ENCODE measurements at regions not wholly inside any gene's neighbourhood (a gene's known extent, or its start where the extent isn't known, plus 50 kb on each side); places are given as distances from the start of the nearest gene placed in this dataset.

- DNase-seq, result no peak
- H3K36me3 ChIP-seq, result no peaks in the 10 kb centered on the region
- no peaks in the 10 kb centered on the region for H3K4me1 ChIP-seq
- no peak overlapping the region for H3K4me3 ChIP-seq
- no peak overlapping the region for H3K27ac ChIP-seq (replicated peaks)
- no peak for TF ChIP-seq CTCF (IDR thresholded peaks at IDR 0.05; ENCODE audit: borderline replicate concordance)
- intact Hi-C loops (cut with micrococcal nuclease), result no loop called here
- peaks cover 17% of the 10 kb centered on the region for H3K27me3 ChIP-seq (ENCODE audit: low read depth)
- no peaks in the 10 kb centered on the region for H3K9me3 ChIP-seq (replicated peaks)
Measured at GRCh38 chr15:61410662-61411061, 181.6 kb upstream of the RORA start.

- Histone ChIP-seq H3K9me3 (replicated peaks) (no peaks in the 10 kb centered on the region), H3K27ac (replicated peaks) (no peak overlapping the region), H3K4me3 (no peak overlapping the region), H3K27me3 (ENCODE audit: low read depth) (peaks cover 17% of the 10 kb centered on the region), H3K4me1 (no peaks in the 10 kb centered on the region), H3K36me3 (no peaks in the 10 kb centered on the region)
- DNase-seq, result no peak
- intact Hi-C loops (cut with micrococcal nuclease), result no loop called here
- TF ChIP-seq CTCF (IDR thresholded peaks at IDR 0.05; ENCODE audit: borderline replicate concordance), result no peak
Measured at GRCh38 chr15:61404567-61404966, 175.5 kb upstream of the RORA start.

DNA sequence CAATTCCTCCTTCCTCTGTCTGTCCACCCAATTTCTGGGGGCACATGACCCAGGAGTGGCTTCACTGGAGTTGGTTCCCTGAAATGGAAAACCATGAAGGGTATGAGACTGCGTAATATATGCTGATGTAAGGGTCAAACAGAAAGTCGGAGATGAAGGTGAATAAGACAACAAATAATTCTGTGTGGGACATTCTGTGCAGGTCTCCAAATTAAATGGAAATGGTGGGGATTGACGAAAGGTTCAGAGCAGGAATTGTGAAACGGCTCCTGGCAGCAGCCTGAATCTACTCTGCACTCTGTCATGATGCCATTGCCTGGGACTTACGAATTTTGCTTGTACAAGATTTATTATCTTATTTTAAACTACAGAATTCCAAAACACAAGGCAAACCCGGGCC is 174.8 kb upstream of the RORA start:
- Histone ChIP-seq H3K27me3 (ENCODE audit: low read depth) (peaks cover 17% of the 10 kb centered on the region), H3K9me3 (replicated peaks) (no peaks in the 10 kb centered on the region), H3K4me3 (no peak overlapping the region), H3K4me1 (no peaks in the 10 kb centered on the region), H3K27ac (replicated peaks) (no peak overlapping the region), H3K36me3 (no peaks in the 10 kb centered on the region)
- DNase-seq, result no peak
- intact Hi-C loops (cut with micrococcal nuclease), result no loop called here
- TF ChIP-seq CTCF (IDR thresholded peaks at IDR 0.05; ENCODE audit: borderline replicate concordance), result no peak

GRCh38 chr15:61401903-61402698 is 173.0 kb upstream of the RORA start:
- no peak for TF ChIP-seq CTCF (IDR thresholded peaks at IDR 0.05; ENCODE audit: borderline replicate concordance)
- H3K27ac ChIP-seq (replicated peaks), result no peak overlapping the region
- DNase-seq, result no peak
- peaks cover 5% of the 10 kb centered on the region for H3K27me3 ChIP-seq (ENCODE audit: low read depth)
- H3K4me1 ChIP-seq, result no peaks in the 10 kb centered on the region
- H3K9me3 ChIP-seq (replicated peaks), result no peaks in the 10 kb centered on the region
- H3K4me3 ChIP-seq, result no peak overlapping the region
- intact Hi-C loops (cut with micrococcal nuclease), result no loop called here
- H3K36me3 ChIP-seq, result no peaks in the 10 kb centered on the region

- intact Hi-C loops (cut with micrococcal nuclease), result no loop called here
- Histone ChIP-seq H3K4me1 (no peaks in the 10 kb centered on the region), H3K27ac (replicated peaks) (no peak overlapping the region), H3K9me3 (replicated peaks) (no peaks in the 10 kb centered on the region), H3K27me3 (ENCODE audit: low read depth) (no peaks in the 10 kb centered on the region), H3K4me3 (no peak overlapping the region), H3K36me3 (no peaks in the 10 kb centered on the region)
- DNase-seq, result no peak
- TF ChIP-seq CTCF (IDR thresholded peaks at IDR 0.05; ENCODE audit: borderline replicate concordance), result no peak
Measured at GRCh38 chr15:61398310-61398709, 169.2 kb upstream of the RORA start.

Data from left ventricle myocardium inferior (tissue), 1 donor.